WTC11 (cell line): ENCODE measurements at regions not wholly inside any gene's neighbourhood (a gene's known extent, or its start where the extent isn't known, plus 50 kb on each side); places are given as distances from the start of the nearest gene placed in this dataset.

Experiments
- ATAC-seq: fragments of 200-7000 bp; cut with Tn5 transposase; 2 replicates; pipeline ENCODE4 v1.10.0; 2021; ENCODE audit warnings: mild to moderate bottlenecking, moderate library complexity
- CTCF ChIA-PET: fragments of 300-600 bp; sonication (Branson Sonifier 250); formaldehyde crosslinking; loops from one replicate; lab custom pipeline; 2021; ENCODE audit warnings: antibody characterized with exemption; lab: Charles Lee
- POLR2A ChIA-PET: fragments of 350-600 bp; sonication (Branson Sonifier 250); formaldehyde crosslinking; loops from one replicate; lab custom pipeline; 2021; ENCODE audit warnings: antibody characterized with exemption; lab: Charles Lee
- DNase-seq: peaks from one replicate; pipeline ENCODE4 v3.0.0; 2021; ENCODE audit warnings: low spot score
- H3K27ac Mint-ChIP-seq: 2 replicates; pipeline ENCODE4 v1.8.0; 2021; ENCODE audit warnings: mixed read lengths
- H3K27me3 Mint-ChIP-seq: 2 replicates; pipeline ENCODE4 v1.8.0; 2021; ENCODE audit warnings: low read depth, mild to moderate bottlenecking, moderate library complexity, mixed read lengths
- H3K36me3 Mint-ChIP-seq: 2 replicates; pipeline ENCODE4 v1.8.0; 2021; ENCODE audit warnings: mixed read lengths
- H3K4me1 Mint-ChIP-seq: 2 replicates; pipeline ENCODE4 v1.8.0; 2022; ENCODE audit warnings: mixed read lengths
- H3K4me3 Mint-ChIP-seq: 2 replicates; pipeline ENCODE4 v1.8.0; 2021; ENCODE audit warnings: mild to moderate bottlenecking, moderate library complexity, mixed read lengths
- H3K9me3 Mint-ChIP-seq: 2 replicates; pipeline ENCODE4 v1.8.0; 2021; ENCODE audit warnings: mixed read lengths
- ATF2 ChIP-seq: sonication (generic); formaldehyde crosslinking; IDR thresholded peaks from 2 replicates; pipeline ENCODE4 v1.8.1; 2022; ENCODE audit warnings: low read depth, missing genetic modification reagents, borderline replicate concordance
- CBFB ChIP-seq: sonication (generic); formaldehyde crosslinking; IDR thresholded peaks from 2 replicates; pipeline ENCODE4 v1.8.1; 2022; ENCODE audit warnings: mild to moderate bottlenecking, low read depth, missing genetic modification reagents
- CDX4 ChIP-seq: fragments of 250-450 bp; sonication (Bioruptor Pico); IDR thresholded peaks from 2 replicates; pipeline ENCODE4 v1.9.0; 2021; ENCODE audit warnings: moderate library complexity, mild to moderate bottlenecking, inconsistent platforms, borderline replicate concordance
- CREB1 ChIP-seq: sonication (generic); formaldehyde crosslinking; IDR thresholded peaks from 2 replicates; pipeline ENCODE4 v1.8.0; 2023; ENCODE audit warnings: mild to moderate bottlenecking, missing genetic modification reagents
- ESRRA ChIP-seq: sonication (generic); formaldehyde crosslinking; IDR thresholded peaks from 2 replicates; pipeline ENCODE4 v1.8.1; 2022; ENCODE audit warnings: mild to moderate bottlenecking, missing genetic modification reagents, borderline replicate concordance
- MYBL2 ChIP-seq: sonication (generic); formaldehyde crosslinking; IDR thresholded peaks from 2 replicates; pipeline ENCODE4 v1.8.1; 2023; ENCODE audit warnings: mild to moderate bottlenecking, moderate library complexity, missing genetic modification reagents
- NR3C1 ChIP-seq: sonication (generic); formaldehyde crosslinking; conservative IDR thresholded peaks from 2 replicates; pipeline ENCODE4 v1.8.1; 2023; ENCODE audit warnings: low read depth, mild to moderate bottlenecking, missing genetic modification reagents
- PRDM15 ChIP-seq: sonication (generic); formaldehyde crosslinking; IDR thresholded peaks from 2 replicates; pipeline ENCODE4 v1.8.0; 2022; ENCODE audit warnings: missing genetic modification reagents
- PRRX2 ChIP-seq: fragments of 250-450 bp; sonication (Bioruptor Pico); IDR thresholded peaks from 2 replicates; pipeline ENCODE4 v1.8.0; 2021; ENCODE audit warnings: mild to moderate bottlenecking
- SOX15 ChIP-seq: fragments of 250-450 bp; sonication (Bioruptor Pico); IDR thresholded peaks from 2 replicates; pipeline ENCODE4 v1.9.0; 2021; ENCODE audit warnings: mild to moderate bottlenecking
- ZNF317 ChIP-seq: sonication (generic); formaldehyde crosslinking; IDR thresholded peaks from 2 replicates; pipeline ENCODE4 v1.8.1; 2023; ENCODE audit warnings: low read depth, mild to moderate bottlenecking, moderate library complexity, missing genetic modification reagents, borderline replicate concordance
- ZNF396 ChIP-seq: fragments of 250-450 bp; sonication (Bioruptor Pico); IDR thresholded peaks from 2 replicates; pipeline ENCODE4 v1.8.0; 2021; ENCODE audit warnings: mild to moderate bottlenecking, moderate library complexity, borderline replicate concordance
- ZNF416 ChIP-seq: fragments of 250-450 bp; sonication (Bioruptor Pico); IDR thresholded peaks from 2 replicates; pipeline ENCODE4 v1.9.0; 2021; ENCODE audit warnings: mild to moderate bottlenecking, inconsistent platforms
- ZNF671 ChIP-seq: fragments of 250-450 bp; sonication (Bioruptor Pico); IDR thresholded peaks from 2 replicates; pipeline ENCODE4 v1.8.0; 2021; ENCODE audit warnings: mild to moderate bottlenecking
- TF ChIP-seq, protein P1 (sequence below): sonication (generic); formaldehyde crosslinking; IDR thresholded peaks from 2 replicates; pipeline ENCODE4 v1.8.0; 2023; ENCODE audit warnings: missing genetic modification reagents, mild to moderate bottlenecking, borderline replicate concordance
- TF ChIP-seq, protein P2 (sequence below): sonication (generic); formaldehyde crosslinking; IDR thresholded peaks from 2 replicates; pipeline ENCODE4 v1.8.0; 2022; ENCODE audit warnings: mild to moderate bottlenecking, missing genetic modification reagents
- TF ChIP-seq, protein P3 (sequence below): sonication (generic); formaldehyde crosslinking; IDR thresholded peaks from 2 replicates; pipeline ENCODE4 v1.8.1; 2023; ENCODE audit warnings: mild to moderate bottlenecking, missing genetic modification reagents, moderate library complexity
- TF ChIP-seq, protein P4 (sequence below): sonication (generic); formaldehyde crosslinking; IDR thresholded peaks from 2 replicates; pipeline ENCODE4 v1.8.1; 2022; ENCODE audit warnings: missing genetic modification reagents, borderline replicate concordance

DNA sequence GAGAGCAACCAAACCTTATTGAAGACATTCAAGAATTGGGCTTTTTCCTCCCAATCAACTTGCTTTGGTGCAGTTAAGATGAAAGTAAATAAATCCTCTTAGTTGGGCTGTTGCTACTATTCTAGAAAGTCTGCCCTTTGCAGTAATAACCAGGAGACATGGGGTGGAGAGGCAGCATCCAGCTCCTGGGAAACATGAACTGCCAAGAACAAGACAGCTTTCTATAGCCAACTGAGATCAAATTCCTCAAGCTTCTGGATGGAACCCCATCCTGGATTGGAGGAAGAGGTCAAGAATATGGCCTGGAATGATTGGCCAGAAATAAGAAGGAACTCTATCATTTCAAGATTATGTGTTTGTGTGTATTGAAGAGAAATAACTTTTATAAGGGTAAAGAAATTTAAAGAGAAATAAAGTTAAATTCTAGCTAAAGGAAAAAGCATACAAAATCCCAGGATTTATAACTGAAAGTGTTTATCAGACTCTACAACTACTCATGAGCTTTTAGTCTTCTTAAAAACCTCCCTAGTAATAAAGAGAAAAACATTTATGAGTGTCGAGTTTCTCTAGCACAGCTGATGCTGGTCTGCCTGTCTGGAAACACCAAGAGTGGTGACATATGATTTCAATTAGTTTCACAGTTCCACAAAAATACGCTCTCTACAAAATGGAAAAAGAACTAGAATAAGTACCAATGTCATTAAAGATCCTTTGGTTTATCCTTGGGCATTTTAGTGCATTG lies 70.1 kb upstream of the COL1A2 start (continued):
- TF ChIP-seq, protein P1, sequence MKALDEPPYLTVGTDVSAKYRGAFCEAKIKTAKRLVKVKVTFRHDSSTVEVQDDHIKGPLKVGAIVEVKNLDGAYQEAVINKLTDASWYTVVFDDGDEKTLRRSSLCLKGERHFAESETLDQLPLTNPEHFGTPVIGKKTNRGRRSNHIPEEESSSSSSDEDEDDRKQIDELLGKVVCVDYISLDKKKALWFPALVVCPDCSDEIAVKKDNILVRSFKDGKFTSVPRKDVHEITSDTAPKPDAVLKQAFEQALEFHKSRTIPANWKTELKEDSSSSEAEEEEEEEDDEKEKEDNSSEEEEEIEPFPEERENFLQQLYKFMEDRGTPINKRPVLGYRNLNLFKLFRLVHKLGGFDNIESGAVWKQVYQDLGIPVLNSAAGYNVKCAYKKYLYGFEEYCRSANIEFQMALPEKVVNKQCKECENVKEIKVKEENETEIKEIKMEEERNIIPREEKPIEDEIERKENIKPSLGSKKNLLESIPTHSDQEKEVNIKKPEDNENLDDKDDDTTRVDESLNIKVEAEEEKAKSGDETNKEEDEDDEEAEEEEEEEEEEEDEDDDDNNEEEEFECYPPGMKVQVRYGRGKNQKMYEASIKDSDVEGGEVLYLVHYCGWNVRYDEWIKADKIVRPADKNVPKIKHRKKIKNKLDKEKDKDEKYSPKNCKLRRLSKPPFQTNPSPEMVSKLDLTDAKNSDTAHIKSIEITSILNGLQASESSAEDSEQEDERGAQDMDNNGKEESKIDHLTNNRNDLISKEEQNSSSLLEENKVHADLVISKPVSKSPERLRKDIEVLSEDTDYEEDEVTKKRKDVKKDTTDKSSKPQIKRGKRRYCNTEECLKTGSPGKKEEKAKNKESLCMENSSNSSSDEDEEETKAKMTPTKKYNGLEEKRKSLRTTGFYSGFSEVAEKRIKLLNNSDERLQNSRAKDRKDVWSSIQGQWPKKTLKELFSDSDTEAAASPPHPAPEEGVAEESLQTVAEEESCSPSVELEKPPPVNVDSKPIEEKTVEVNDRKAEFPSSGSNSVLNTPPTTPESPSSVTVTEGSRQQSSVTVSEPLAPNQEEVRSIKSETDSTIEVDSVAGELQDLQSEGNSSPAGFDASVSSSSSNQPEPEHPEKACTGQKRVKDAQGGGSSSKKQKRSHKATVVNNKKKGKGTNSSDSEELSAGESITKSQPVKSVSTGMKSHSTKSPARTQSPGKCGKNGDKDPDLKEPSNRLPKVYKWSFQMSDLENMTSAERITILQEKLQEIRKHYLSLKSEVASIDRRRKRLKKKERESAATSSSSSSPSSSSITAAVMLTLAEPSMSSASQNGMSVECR (CRISPR knock-in tag), result no peak
- TF ChIP-seq, protein P2, sequence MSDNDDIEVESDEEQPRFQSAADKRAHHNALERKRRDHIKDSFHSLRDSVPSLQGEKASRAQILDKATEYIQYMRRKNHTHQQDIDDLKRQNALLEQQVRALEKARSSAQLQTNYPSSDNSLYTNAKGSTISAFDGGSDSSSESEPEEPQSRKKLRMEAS (CRISPR knock-in tag), result no peak
- TF ChIP-seq ZNF396 (no peak), ATF2 (CRISPR knock-in tag) (no peak), CBFB (CRISPR knock-in tag) (no peak), ESRRA (CRISPR knock-in tag) (no peak)

DNA sequence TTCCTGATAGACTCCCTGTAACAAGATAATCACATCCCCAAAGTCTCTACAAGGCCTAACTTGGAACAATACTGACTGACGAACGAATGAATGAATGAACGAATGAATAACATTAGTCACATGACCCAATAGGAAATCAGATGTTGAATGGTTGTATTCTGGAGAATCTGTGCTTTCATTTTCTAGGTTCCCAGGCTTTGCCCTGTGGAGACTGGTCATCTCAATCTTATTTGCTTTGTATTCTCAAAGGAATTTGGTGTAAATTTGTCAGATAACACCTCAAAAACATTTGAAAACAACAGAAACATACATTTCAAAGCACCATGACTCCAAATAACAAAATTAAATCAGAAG lies 69.6 kb upstream of the COL1A2 start:
- ChIA-PET POLR2A (no interaction called here), CTCF (interaction anchor here (1.5 kb wide), 1 partner anchor 36 kb away, joined by 7 read pairs; no protein-coding TSS in a partner anchor)
- H3K9me3 Mint-ChIP-seq, result peaks cover 34% of the 10 kb centered on the region
- no peak overlapping the region for H3K27ac Mint-ChIP-seq
- no peak for TF ChIP-seq NR3C1
- peaks cover under 1% of the 10 kb centered on the region; the same call in 1 of the 2 replicates for H3K4me1 Mint-ChIP-seq
- H3K27me3 Mint-ChIP-seq, result no peaks in the 10 kb centered on the region
- peaks cover 19% of the 10 kb centered on the region for H3K36me3 Mint-ChIP-seq
- no peak overlapping the region for H3K4me3 Mint-ChIP-seq
- DNase-seq (no peak), ATAC-seq (no peak)

- Mint-ChIP-seq H3K27ac (no peak overlapping the region), H3K4me3 (no peak overlapping the region), H3K4me1 (peaks cover 11% of the 10 kb centered on the region), H3K36me3 (no peaks in the 10 kb centered on the region), H3K9me3 (peaks cover 13% of the 10 kb centered on the region), H3K27me3 (no peaks in the 10 kb centered on the region)
- ATAC-seq, result peak; percentile 67
- CTCF ChIA-PET, result interaction anchor here (1.3 kb wide), 1 partner anchor 41 kb away, joined by 3 read pairs; no protein-coding TSS in a partner anchor
- DNase-seq, result no peak
- POLR2A ChIA-PET, result interaction anchor here (0.5 kb wide), 3 partner anchors 20 to 43 kb away, joined by 3 to 4 read pairs (median 4); no protein-coding TSS in a partner anchor
- TF ChIP-seq PRRX2 (CRISPR knock-in tag) (no peak), ZNF671 (no peak), CDX4 (CRISPR knock-in tag) (no peak), SOX15 (CRISPR knock-in tag) (no peak), ZNF317 (CRISPR knock-in tag) (no peak), CREB1 (no peak), PRDM15 (CRISPR knock-in tag) (no peak), ZNF416 (CRISPR knock-in tag) (no peak), MYBL2 (CRISPR knock-in tag) (no peak)
- TF ChIP-seq, protein P3, sequence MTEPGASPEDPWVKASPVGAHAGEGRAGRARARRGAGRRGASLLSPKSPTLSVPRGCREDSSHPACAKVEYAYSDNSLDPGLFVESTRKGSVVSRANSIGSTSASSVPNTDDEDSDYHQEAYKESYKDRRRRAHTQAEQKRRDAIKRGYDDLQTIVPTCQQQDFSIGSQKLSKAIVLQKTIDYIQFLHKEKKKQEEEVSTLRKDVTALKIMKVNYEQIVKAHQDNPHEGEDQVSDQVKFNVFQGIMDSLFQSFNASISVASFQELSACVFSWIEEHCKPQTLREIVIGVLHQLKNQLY, result no peak
- TF ChIP-seq, protein P4, sequence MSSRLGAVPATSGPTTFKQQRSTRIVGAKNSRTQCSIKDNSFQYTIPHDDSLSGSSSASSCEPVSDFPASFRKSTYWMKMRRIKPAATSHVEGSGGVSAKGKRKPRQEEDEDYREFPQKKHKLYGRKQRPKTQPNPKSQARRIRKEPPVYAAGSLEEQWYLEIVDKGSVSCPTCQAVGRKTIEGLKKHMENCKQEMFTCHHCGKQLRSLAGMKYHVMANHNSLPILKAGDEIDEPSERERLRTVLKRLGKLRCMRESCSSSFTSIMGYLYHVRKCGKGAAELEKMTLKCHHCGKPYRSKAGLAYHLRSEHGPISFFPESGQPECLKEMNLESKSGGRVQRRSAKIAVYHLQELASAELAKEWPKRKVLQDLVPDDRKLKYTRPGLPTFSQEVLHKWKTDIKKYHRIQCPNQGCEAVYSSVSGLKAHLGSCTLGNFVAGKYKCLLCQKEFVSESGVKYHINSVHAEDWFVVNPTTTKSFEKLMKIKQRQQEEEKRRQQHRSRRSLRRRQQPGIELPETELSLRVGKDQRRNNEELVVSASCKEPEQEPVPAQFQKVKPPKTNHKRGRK (CRISPR knock-in tag), result no peak
These were observed 64.2 kb upstream of the COL1A2 start for GRCh38 chr7:94330269-94331020.
